Immature natural killer cell (primary cell): ENCODE measurements at regions not wholly inside any gene's neighbourhood (a gene's known extent, or its start where the extent isn't known, plus 50 kb on each side); places are given as distances from the start of the nearest gene placed in this dataset.
A peak's percentile ranks its signal among the peaks of the same experiment; 100 is the strongest.

Source experiments
- DNase-seq, 3 donors: peaks; one replicate each; pipeline ENCODE4 v3.0.0; 2022; ENCODE audit warnings: mixed read lengths in 1 of 3
- H3K27ac Mint-ChIP-seq, 6 donors: one replicate each; pipeline ENCODE4 v1.8.0; 2020; ENCODE audit warnings: mixed read lengths in 6 of 6, mild to moderate bottlenecking in 5 of 6, inconsistent platforms in 4 of 6, moderate library complexity in 3 of 6
- H3K27me3 Mint-ChIP-seq, 3 donors: one replicate each; pipeline ENCODE4 v1.8.0; 2020 to 2021; ENCODE audit warnings: low read depth in 3 of 3, mild to moderate bottlenecking in 3 of 3, mixed read lengths in 3 of 3, moderate library complexity in 3 of 3, inconsistent platforms in 1 of 3
- H3K36me3 Mint-ChIP-seq, 3 donors: one replicate each; pipeline ENCODE4 v1.8.0; 2020; ENCODE audit warnings: mixed read lengths in 3 of 3, inconsistent platforms in 2 of 3, mild to moderate bottlenecking in 2 of 3
- H3K4me1 Mint-ChIP-seq, 2 donors: one replicate each; pipeline ENCODE4 v1.8.0; 2020; ENCODE audit warnings: inconsistent platforms in 2 of 2, mild to moderate bottlenecking in 2 of 2, mixed read lengths in 2 of 2, moderate library complexity in 1 of 2
- H3K4me3 Mint-ChIP-seq, 5 donors: one replicate each; pipeline ENCODE4 v1.8.0; 2020; ENCODE audit warnings: mild to moderate bottlenecking in 5 of 5, mixed read lengths in 5 of 5, inconsistent platforms in 3 of 5, moderate library complexity in 3 of 5
- H3K9me3 Mint-ChIP-seq, 6 donors: one replicate each; pipeline ENCODE4 v1.8.0; 2020; ENCODE audit warnings: mild to moderate bottlenecking in 6 of 6, mixed read lengths in 6 of 6, inconsistent platforms in 4 of 6, moderate library complexity in 3 of 6

DNA sequence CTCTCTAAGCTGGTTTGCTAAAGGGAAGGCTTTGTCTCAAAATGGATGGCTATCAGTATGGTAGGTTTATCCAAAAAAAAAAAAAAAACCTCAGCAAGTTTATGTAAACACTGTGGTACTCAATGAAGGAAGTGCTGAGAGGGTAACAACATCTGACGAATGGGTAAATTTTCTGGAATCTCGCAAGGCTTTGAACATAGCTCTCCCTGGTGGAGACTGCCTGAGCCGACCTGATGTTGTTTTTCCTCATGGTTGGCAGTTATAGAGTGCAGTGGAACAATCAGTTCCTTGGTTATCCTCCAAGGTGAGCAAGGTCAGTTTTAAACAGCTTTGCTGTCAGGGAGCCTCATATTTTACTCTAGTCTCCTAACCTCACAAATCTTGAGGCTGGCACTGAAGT, 94.6 kb downstream of the ZPLD1 start:
- DNase-seq: no peak
- H3K4me3 Mint-ChIP-seq: no peak overlapping the region
- peaks cover 0 to 2% (median 0%) of the 10 kb centered on the region in 6 donors for H3K9me3 Mint-ChIP-seq
- peaks cover 0 to 9% of the 10 kb centered on the region in 2 donors for H3K4me1 Mint-ChIP-seq
- H3K27me3 Mint-ChIP-seq: peaks cover 0 to 2% (median 2%) of the 10 kb centered on the region in 3 donors
- H3K27ac Mint-ChIP-seq: no peak overlapping the region
- H3K36me3 Mint-ChIP-seq: no peaks in the 10 kb centered on the region

GRCh38 chr3:102530415-102531181, 95.8 kb downstream of the ZPLD1 start:
- H3K4me3 Mint-ChIP-seq: no peak overlapping the region
- H3K9me3 Mint-ChIP-seq: peaks cover 0 to 2% (median 0%) of the 10 kb centered on the region in 6 donors
- H3K4me1 Mint-ChIP-seq: peaks cover 0 to 9% of the 10 kb centered on the region in 2 donors
- DNase-seq: no peak
- H3K27me3 Mint-ChIP-seq: peaks cover 0 to 2% (median 2%) of the 10 kb centered on the region in 3 donors
- no peaks in the 10 kb centered on the region for H3K36me3 Mint-ChIP-seq
- H3K27ac Mint-ChIP-seq: no peak overlapping the region

DNA sequence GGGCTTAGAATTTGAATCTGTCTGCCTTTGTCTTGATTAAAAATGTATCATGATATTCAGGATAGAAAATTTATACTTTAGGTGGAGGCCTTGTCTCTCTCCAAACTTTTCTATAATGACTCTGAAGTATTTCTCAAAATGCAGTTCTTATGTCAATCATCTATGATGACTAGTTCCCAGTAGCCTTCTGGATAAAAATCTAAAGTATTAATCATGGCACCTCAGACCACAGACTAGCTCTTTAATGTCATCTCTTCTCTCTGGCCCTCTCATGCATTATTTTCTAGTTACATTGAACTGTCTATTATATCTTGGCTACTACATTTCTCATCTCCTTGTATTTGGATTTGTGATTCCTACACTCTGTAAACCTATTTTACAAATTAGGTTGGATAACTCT, 96.9 kb downstream of the ZPLD1 start:
- H3K27ac Mint-ChIP-seq: no peak overlapping the region
- DNase-seq: no peak
- peaks cover 0 to 9% of the 10 kb centered on the region in 2 donors for H3K4me1 Mint-ChIP-seq
- H3K4me3 Mint-ChIP-seq: no peak overlapping the region
- peaks cover 0 to 2% (median 0%) of the 10 kb centered on the region in 6 donors for H3K9me3 Mint-ChIP-seq
- no peaks in the 10 kb centered on the region for H3K36me3 Mint-ChIP-seq
- H3K27me3 Mint-ChIP-seq: peaks cover 2% of the 10 kb centered on the region in 3 donors

GRCh38 chr3:102532901-102533300, 98.1 kb downstream of the ZPLD1 start:
- H3K4me1 Mint-ChIP-seq: peaks cover 0 to 9% of the 10 kb centered on the region in 2 donors
- peak overlapping the region in 1 of 5 donors; percentile 18 for H3K4me3 Mint-ChIP-seq
- H3K9me3 Mint-ChIP-seq: peaks cover 0 to 2% (median 0%) of the 10 kb centered on the region in 6 donors
- H3K27ac Mint-ChIP-seq: no peak overlapping the region
- no peaks in the 10 kb centered on the region for H3K36me3 Mint-ChIP-seq
- peak; percentile 38 to 51 (median 40) for DNase-seq
- H3K27me3 Mint-ChIP-seq: peaks cover 2% of the 10 kb centered on the region in 3 donors

DNA sequence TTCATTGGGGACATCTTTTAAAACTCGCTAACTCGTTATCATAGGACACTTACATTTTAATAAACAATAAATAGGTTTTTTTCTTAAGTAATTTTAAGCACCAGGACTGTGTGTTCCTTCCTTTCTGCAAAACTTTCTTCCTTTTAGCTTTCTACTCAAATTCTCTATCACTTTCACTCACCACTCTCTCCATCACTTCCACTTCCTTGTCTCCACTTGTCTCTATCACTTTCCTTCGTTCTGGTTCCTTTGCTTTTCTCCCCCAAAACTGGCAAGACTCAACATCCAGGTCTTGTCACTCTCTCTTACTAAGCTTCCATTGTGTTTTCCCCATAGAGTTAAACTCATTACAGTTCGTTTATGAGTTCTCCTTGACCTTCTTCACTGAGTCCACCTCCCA, 99.0 kb downstream of the ZPLD1 start:
- Mint-ChIP-seq H3K4me3 (no peak overlapping the region), H3K27ac (no peak overlapping the region), H3K4me1 (peaks cover 0 to 9% of the 10 kb centered on the region in 2 donors), H3K36me3 (no peaks in the 10 kb centered on the region), H3K9me3 (no peaks in the 10 kb centered on the region), H3K27me3 (peaks cover 2% of the 10 kb centered on the region in 3 donors)
- no peak for DNase-seq

DNA sequence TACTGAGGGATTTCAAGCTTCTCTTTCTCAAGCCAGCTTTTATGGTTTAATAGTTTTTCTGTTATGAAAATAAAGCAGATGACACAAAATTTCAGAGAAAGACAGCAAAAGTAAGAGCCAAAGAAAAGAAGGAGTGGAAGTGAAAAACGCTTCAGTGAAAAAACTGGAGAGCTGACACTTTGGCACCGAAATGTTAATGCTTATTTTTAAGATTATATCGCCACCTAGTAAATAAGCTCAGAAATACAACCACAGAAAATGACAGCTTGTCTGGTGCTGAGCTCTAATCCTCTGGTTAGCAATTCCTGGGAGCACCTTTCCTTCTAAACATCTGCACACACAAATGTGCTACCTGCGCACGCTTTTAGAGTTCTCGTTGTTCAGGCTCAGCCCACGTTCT, 101.6 kb downstream of the ZPLD1 start:
- no peaks in the 10 kb centered on the region for H3K9me3 Mint-ChIP-seq
- H3K36me3 Mint-ChIP-seq: no peaks in the 10 kb centered on the region
- peaks cover 2 to 6% (median 5%) of the 10 kb centered on the region in 3 donors for H3K27me3 Mint-ChIP-seq
- DNase-seq: peak in 2 of 3 donors; percentile 3 to 19
- no peak overlapping the region for H3K4me3 Mint-ChIP-seq
- H3K4me1 Mint-ChIP-seq: peaks cover 0 to 9% of the 10 kb centered on the region in 2 donors
- H3K27ac Mint-ChIP-seq: peak overlapping the region in 1 of 6 donors; percentile 4

DNA sequence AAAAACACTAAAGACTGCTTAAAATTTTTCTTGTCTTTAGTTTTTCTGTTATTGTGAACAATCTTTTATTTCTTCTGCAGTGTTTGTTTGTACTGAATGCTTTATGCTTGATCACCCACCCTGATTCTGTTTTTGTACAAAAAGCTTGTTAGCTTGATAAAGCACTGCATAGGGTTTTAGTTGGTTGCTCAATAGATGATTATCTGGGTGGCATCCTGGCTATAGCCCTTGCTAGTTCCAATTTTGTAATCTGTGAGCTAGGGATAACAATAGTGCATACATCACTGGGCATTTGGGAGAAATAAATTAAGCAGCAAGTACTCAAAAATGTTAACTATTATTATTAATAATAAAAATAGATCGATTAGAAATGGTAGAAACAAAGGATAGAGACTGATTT, 102.3 kb downstream of the ZPLD1 start:
- no peaks in the 10 kb centered on the region for H3K9me3 Mint-ChIP-seq
- no peak for DNase-seq
- no peaks in the 10 kb centered on the region for H3K36me3 Mint-ChIP-seq

DNA sequence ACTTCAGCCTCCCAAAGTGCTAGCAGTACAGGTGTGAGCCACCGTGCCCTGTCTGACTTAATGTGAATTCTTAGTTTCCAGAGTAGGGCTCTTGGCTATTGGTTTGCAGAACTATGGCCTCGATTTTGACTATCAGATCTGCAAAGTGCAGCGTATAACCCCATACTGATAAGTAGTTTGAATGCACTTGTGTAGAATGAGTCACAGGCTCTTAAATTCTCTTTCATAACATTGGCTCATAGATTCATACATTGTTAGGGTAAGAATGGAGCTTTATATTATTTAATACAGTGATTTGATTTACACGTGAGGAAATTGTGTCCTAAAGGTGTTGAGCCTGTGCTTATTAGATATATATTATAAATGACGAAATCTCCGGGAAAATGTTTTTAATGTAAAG, 109.9 kb downstream of the ZPLD1 start:
- H3K4me1 Mint-ChIP-seq: no peaks in the 10 kb centered on the region

More for the DNA sequence above, 102.3 kb downstream of the ZPLD1 start:
- Mint-ChIP-seq H3K4me3 (no peak overlapping the region), H3K27me3 (peaks cover 2 to 8% (median 5%) of the 10 kb centered on the region in 3 donors), H3K4me1 (peaks cover 0 to 9% of the 10 kb centered on the region in 2 donors), H3K27ac (no peak overlapping the region)

DNA sequence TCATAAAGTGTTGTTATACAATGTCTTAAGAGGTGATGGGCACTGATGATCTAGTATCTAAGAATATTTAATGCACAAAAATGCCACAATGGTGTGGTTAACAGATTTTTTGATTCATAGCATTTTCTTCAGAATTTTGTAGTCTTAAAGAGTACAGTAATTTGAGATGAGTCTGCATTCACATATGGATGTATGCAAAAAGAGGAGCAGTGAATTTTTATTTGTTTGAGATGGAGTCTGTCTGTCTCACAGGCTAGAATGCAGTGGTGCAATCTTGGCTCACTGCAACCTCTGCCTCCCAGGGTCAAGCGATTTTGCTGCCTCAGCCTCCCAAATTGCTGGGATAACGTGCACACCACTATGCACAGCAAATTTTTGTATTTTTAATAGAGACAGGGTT, 110.5 kb downstream of the ZPLD1 start:
- H3K4me3 Mint-ChIP-seq: no peak overlapping the region
- H3K4me1 Mint-ChIP-seq: no peaks in the 10 kb centered on the region
- no peaks in the 10 kb centered on the region for H3K9me3 Mint-ChIP-seq

More for the DNA sequence above, 109.9 kb downstream of the ZPLD1 start:
- no peaks in the 10 kb centered on the region for H3K9me3 Mint-ChIP-seq
- DNase-seq: no peak
- H3K36me3 Mint-ChIP-seq: no peaks in the 10 kb centered on the region
- no peak overlapping the region for H3K27ac Mint-ChIP-seq
- H3K4me3 Mint-ChIP-seq: no peak overlapping the region
- peaks cover 2 to 6% (median 3%) of the 10 kb centered on the region in 3 donors for H3K27me3 Mint-ChIP-seq

DNA sequence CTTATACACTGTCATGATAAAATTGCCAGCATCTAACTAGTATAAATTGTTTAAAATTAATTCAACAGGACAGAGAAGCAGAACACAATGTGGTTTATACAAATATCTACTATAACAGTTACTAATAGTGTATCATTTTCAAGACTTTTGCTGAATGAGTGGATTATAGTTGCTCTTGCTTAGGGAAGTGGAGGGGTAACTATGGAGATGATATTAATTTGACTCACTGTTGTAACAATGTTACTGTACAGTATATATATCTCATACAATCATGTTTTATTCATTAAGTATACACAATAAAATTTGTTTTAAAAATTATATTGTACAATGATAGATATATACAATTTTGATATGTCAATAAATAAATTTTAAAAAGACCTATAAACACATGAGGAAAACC, 119.1 kb downstream of the ZPLD1 start:
- DNase-seq: no peak
- no peaks in the 10 kb centered on the region for H3K9me3 Mint-ChIP-seq

More for the DNA sequence above, 110.5 kb downstream of the ZPLD1 start:
- no peaks in the 10 kb centered on the region for H3K36me3 Mint-ChIP-seq
- no peak for DNase-seq
- H3K27me3 Mint-ChIP-seq: peaks cover under 1 to 6% (median 3%) of the 10 kb centered on the region in 3 donors
- no peak overlapping the region for H3K27ac Mint-ChIP-seq

GRCh38 chr3:102570511-102570910, 135.7 kb downstream of the ZPLD1 start:
- Mint-ChIP-seq H3K9me3 (peaks cover 3 to 10% (median 8%) of the 10 kb centered on the region in 6 donors), H3K4me1 (no peaks in the 10 kb centered on the region), H3K36me3 (no peaks in the 10 kb centered on the region), H3K4me3 (no peak overlapping the region), H3K27ac (no peak overlapping the region), H3K27me3 (peaks cover 0 to 4% (median 0%) of the 10 kb centered on the region in 3 donors)
- no peak for DNase-seq

More for the DNA sequence above, 119.1 kb downstream of the ZPLD1 start:
- no peak overlapping the region for H3K27ac Mint-ChIP-seq
- H3K36me3 Mint-ChIP-seq: no peaks in the 10 kb centered on the region
- H3K27me3 Mint-ChIP-seq: peaks cover 0 to 5% (median 0%) of the 10 kb centered on the region in 3 donors
- H3K4me1 Mint-ChIP-seq: no peaks in the 10 kb centered on the region
- H3K4me3 Mint-ChIP-seq: no peak overlapping the region

- no peak overlapping the region for H3K4me3 Mint-ChIP-seq
- no peaks in the 10 kb centered on the region for H3K36me3 Mint-ChIP-seq
- DNase-seq: no peak
- no peaks in the 10 kb centered on the region for H3K4me1 Mint-ChIP-seq
- H3K27me3 Mint-ChIP-seq: peaks cover 0 to 4% (median 0%) of the 10 kb centered on the region in 3 donors
- H3K9me3 Mint-ChIP-seq: peaks cover 0 to 7% (median 5%) of the 10 kb centered on the region in 6 donors
- no peak overlapping the region for H3K27ac Mint-ChIP-seq
These were observed 136.2 kb downstream of the ZPLD1 start for GRCh38 chr3:102571006-102571405.

GRCh38 chr3:102571720-102572384, 137.0 kb downstream of the ZPLD1 start:
- Mint-ChIP-seq H3K4me3 (no peak overlapping the region), H3K9me3 (peaks cover 0 to 7% (median 2%) of the 10 kb centered on the region in 6 donors), H3K4me1 (no peaks in the 10 kb centered on the region), H3K27me3 (peaks cover 0 to 4% (median 0%) of the 10 kb centered on the region in 3 donors), H3K27ac (no peak overlapping the region), H3K36me3 (no peaks in the 10 kb centered on the region)
- no peak for DNase-seq

DNA sequence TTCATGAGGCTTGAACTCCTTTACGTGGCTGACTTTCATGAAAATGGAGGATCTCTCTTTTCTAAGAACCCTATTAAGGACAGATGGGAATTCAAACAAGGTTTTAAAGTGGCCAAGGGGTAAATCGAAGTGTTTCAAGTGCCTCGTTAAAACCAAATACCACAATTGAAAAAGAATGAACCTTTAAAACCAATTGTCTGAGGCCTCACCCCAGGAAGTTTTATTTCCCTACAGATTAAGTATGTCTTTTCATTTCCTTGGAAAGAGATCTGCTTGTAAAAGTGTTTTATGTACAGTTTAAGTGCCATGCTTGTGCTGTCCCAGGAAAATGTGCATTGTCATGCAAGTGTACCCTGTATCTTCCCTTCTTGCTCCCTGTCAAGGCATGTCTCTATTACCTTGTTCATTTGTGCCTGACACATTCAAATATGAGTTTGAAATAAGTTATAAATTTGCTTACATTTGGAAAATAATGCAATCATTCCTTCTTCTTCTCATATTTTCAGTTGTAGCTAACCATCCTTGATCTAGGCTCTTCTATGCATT, 138.7 kb downstream of the ZPLD1 start:
- no peaks in the 10 kb centered on the region for H3K36me3 Mint-ChIP-seq
- no peaks in the 10 kb centered on the region for H3K4me1 Mint-ChIP-seq
- peaks cover 0 to 3% (median 1%) of the 10 kb centered on the region in 6 donors for H3K9me3 Mint-ChIP-seq
- DNase-seq: no peak
- no peak overlapping the region for H3K4me3 Mint-ChIP-seq
- H3K27me3 Mint-ChIP-seq: peaks cover 0 to 2% (median 0%) of the 10 kb centered on the region in 3 donors
- no peak overlapping the region for H3K27ac Mint-ChIP-seq
